PC-3 (cell line): ENCODE measurements at regions not wholly inside any gene's neighbourhood (a gene's known extent, or its start where the extent isn't known, plus 50 kb on each side); places are given as distances from the start of the nearest gene placed in this dataset.
"Not testable (repeated sequence)": the region's sequence is repeated elsewhere in the genome, so short reads cannot be mapped to it uniquely, and the experiment has no call there.

Experiments
- ATAC-seq: fragments of 200-7000 bp; cut with Tn5 transposase; 2 replicates; pipeline ENCODE4 v1.9.1; 2020; ENCODE audit warnings: mild to moderate bottlenecking, moderate library complexity
- BruUV-seq: library from RNA; stranded (reverse); fragments of 400-500 nt; replicated peaks from 2 replicates; lab custom pipeline; 2021; lab: Mats Ljungman, UMichigan
- CTCF ChIA-PET: fragments of 300-600 bp; sonication (Branson Sonifier 250); formaldehyde crosslinking; loops from one replicate; lab custom pipeline; 2022; ENCODE audit warnings: antibody characterized with exemption; lab: Charles Lee
- POLR2A ChIA-PET: fragments of 300-600 bp; sonication (Branson Sonifier 250); formaldehyde crosslinking; loops from one replicate; lab custom pipeline; 2022; ENCODE audit warnings: antibody characterized with exemption; ENCODE audit not compliant: unreplicated experiment; lab: Charles Lee
- DNase-seq: peaks from one replicate; pipeline ENCODE4 v3.0.0-alpha.2; 2015
- H2AFZ ChIP-seq: fragments of 300-600 bp; sonication (generic); 2 replicates; pipeline ENCODE4 v1.6.0; 2016; ENCODE audit warnings: antibody characterized with exemption, low read length
- H3F3A ChIP-seq: fragments of 300-600 bp; sonication (generic); one replicate; pipeline ENCODE4 v1.6.0; 2017; ENCODE audit warnings: antibody characterized with exemption, low read length, control low read depth, mild to moderate bottlenecking; ENCODE audit not compliant: unreplicated experiment
- H3K27ac ChIP-seq: fragments of 300-600 bp; sonication (generic); 2 replicates; pipeline ENCODE4 v1.5.1; 2016; ENCODE audit warnings: mild to moderate bottlenecking, low read length
- H3K27me3 ChIP-seq: fragments of 300-600 bp; sonication (generic); 2 replicates; pipeline ENCODE4 v1.6.1; 2016; ENCODE audit warnings: low read length, mixed read lengths
- H3K36me3 ChIP-seq: fragments of 300-600 bp; sonication (generic); 2 replicates; pipeline ENCODE4 v1.6.1; 2016; ENCODE audit warnings: low read depth, mixed run types, low read length, mixed read lengths
- H3K4me1 ChIP-seq: fragments of 300-600 bp; sonication (generic); 2 replicates; pipeline ENCODE4 v1.5.1; 2016; ENCODE audit warnings: low read length; ENCODE audit not compliant: insufficient read depth
- H3K4me2 ChIP-seq: fragments of 300-600 bp; sonication (generic); 2 replicates; pipeline ENCODE4 v1.6.0; 2016; ENCODE audit warnings: low read length
- H3K4me3 ChIP-seq: fragments of 300-600 bp; sonication (generic); 2 replicates; pipeline ENCODE4 v1.5.1; 2016; ENCODE audit warnings: mild to moderate bottlenecking, low read length, mixed read lengths
- H3K79me2 ChIP-seq: fragments of 300-600 bp; sonication (generic); 2 replicates; pipeline ENCODE4 v1.6.1; 2017; ENCODE audit warnings: low read length, mixed read lengths
- H3K9ac ChIP-seq: fragments of 300-600 bp; sonication (generic); 2 replicates; pipeline ENCODE4 v1.6.0; 2016; ENCODE audit warnings: mild to moderate bottlenecking, low read length
- H3K9me2 ChIP-seq: fragments of 300-600 bp; sonication (generic); replicated peaks from 2 replicates; pipeline ENCODE4 v1.6.1; 2016; ENCODE audit warnings: mixed run types, low read length, mixed read lengths
- H3K9me3 ChIP-seq: fragments of 300-600 bp; sonication (generic); 2 replicates; pipeline ENCODE4 v1.6.1; 2016; ENCODE audit warnings: low read length, mixed read lengths
- H4K20me1 ChIP-seq: fragments of 300-600 bp; sonication (generic); 2 replicates; pipeline ENCODE4 v1.6.1; 2016; ENCODE audit warnings: low read length, mixed read lengths
- CTCF ChIP-seq: fragments of 300-600 bp; sonication (generic); conservative IDR thresholded peaks from 2 replicates; pipeline ENCODE4 v1.5.1; 2017; ENCODE audit warnings: antibody characterized with exemption, low read depth, mild to moderate bottlenecking, low read length
- EZH2 ChIP-seq: fragments of 300-600 bp; sonication (generic); IDR thresholded peaks from one replicate; pipeline ENCODE4 v1.6.1; 2017; ENCODE audit warnings: antibody characterized with exemption, mild to moderate bottlenecking, low read length; ENCODE audit not compliant: unreplicated experiment
- EZH2phosphoT487 ChIP-seq: fragments of 300-600 bp; sonication (generic); IDR thresholded peaks from 2 replicates; pipeline ENCODE4 v1.6.1; 2018; ENCODE audit warnings: mild to moderate bottlenecking, antibody characterized with exemption, low read length, borderline replicate concordance
- intact Hi-C: fragments of 100-400 bp; cut with micrococcal nuclease; formaldehyde crosslinking; loops from 2 replicates; pipeline ENCODE4 v1.9.0; 2023

GRCh38 chr9:7432989-7433388 lies 366.6 kb downstream of the DMAC1 start:
- Histone ChIP-seq H3K27ac (no peak overlapping the region), H3K9me3 (no peaks in the 10 kb centered on the region), H3K27me3 (no peaks in the 10 kb centered on the region), H3K36me3 (no peaks in the 10 kb centered on the region), H3K4me3 (no peak overlapping the region), H3K4me2 (no peak overlapping the region), H3K9me2 (no peaks in the 10 kb centered on the region), H4K20me1 (no peaks in the 10 kb centered on the region), H3K79me2 (no peaks in the 10 kb centered on the region), H3F3A (no peaks in the 10 kb centered on the region), H2AFZ (no peak overlapping the region), H3K4me1 (no peaks in the 10 kb centered on the region), H3K9ac (no peak overlapping the region)
- ChIA-PET CTCF (no interaction called here), POLR2A (no interaction called here)
- ATAC-seq (no peak), DNase-seq (no peak)
- intact Hi-C loops = no loop called here
- BruUV-seq = no TSS peak
- TF ChIP-seq EZH2phosphoT487 = no peak
- no peak for TF ChIP-seq EZH2
- TF ChIP-seq CTCF = no peak

- intact Hi-C loops, H3K9me3 ChIP-seq, H3K9ac ChIP-seq, H3K4me1 ChIP-seq, H3F3A ChIP-seq, H2AFZ ChIP-seq, H3K27ac ChIP-seq, H3K4me3 ChIP-seq, BruUV-seq, H3K4me2 ChIP-seq, H4K20me1 ChIP-seq, CTCF ChIA-PET, H3K27me3 ChIP-seq, H3K36me3 ChIP-seq, H3K9me2 ChIP-seq, POLR2A ChIA-PET, H3K79me2 ChIP-seq, ATAC-seq, DNase-seq: not testable (repeated sequence)
Measured at GRCh38 chr9:7417397-7417796, 382.2 kb downstream of the DMAC1 start.

GRCh38 chr9:7415836-7416235 lies 383.7 kb downstream of the DMAC1 start:
- POLR2A ChIA-PET = no interaction called here
- Histone ChIP-seq H3K36me3 (no peaks in the 10 kb centered on the region), H3K27ac (no peak overlapping the region), H3K4me1 (no peaks in the 10 kb centered on the region), H3K79me2 (no peaks in the 10 kb centered on the region), H3K9me2 (no peaks in the 10 kb centered on the region), H3F3A (no peaks in the 10 kb centered on the region), H4K20me1 (no peaks in the 10 kb centered on the region), H3K9ac (no peak overlapping the region), H3K4me2 (no peak overlapping the region), H3K4me3 (no peak overlapping the region), H3K27me3 (no peaks in the 10 kb centered on the region), H2AFZ (no peak overlapping the region), H3K9me3 (no peaks in the 10 kb centered on the region)
- DNase-seq (no peak), ATAC-seq (no peak)
- no peak for TF ChIP-seq EZH2phosphoT487
- TF ChIP-seq EZH2 = no peak
- no peak for TF ChIP-seq CTCF
- intact Hi-C loops = no loop called here
- no TSS peak for BruUV-seq
- CTCF ChIA-PET = no interaction called here
